ENCODE measurements at regions not wholly inside any gene's neighbourhood (a gene's known extent, or its start where the extent isn't known, plus 50 kb on each side); places are given as distances from the start of the nearest gene placed in this dataset.

DNA sequence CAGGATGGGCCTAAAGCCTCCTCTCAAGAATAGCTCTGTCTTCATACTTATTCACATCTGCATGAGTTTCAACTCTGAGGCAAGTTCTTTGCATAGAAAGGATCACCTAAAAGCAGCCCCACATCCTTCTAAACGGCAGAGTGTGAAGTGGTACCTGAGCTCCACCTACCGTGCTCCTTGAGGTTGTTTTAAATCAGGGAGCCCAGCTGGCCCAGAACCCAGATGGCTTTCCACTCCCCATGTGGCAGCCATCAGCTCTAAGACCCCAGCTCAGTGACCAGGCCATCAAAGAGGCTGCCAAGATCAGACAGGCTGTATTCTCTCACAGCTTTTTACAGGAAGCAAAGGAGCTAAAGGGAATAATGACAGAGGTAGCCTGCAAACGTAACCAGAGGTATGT lies 299.3 kb downstream of the RASEF start:
- no peak for TF ChIP-seq CTCF (IDR thresholded peaks at IDR 0.05; ENCODE audit: insufficient read depth, low read length, poor library complexity, severe bottlenecking)
- no peak for TF ChIP-seq EZH2phosphoT487 (conservative IDR thresholded peaks at IDR 0.05; ENCODE audit: low read length)
